Parathyroid adenoma (tissue), 2 donors: ENCODE measurements at regions not wholly inside any gene's neighbourhood (a gene's known extent, or its start where the extent isn't known, plus 50 kb on each side); places are given as distances from the start of the nearest gene placed in this dataset.

Experiments
- H2AFZ ChIP-seq: fragments of 300-600 bp; sonication (generic); one replicate; pipeline ENCODE4 v1.7.0; 2017; ENCODE audit warnings: antibody characterized with exemption, mild to moderate bottlenecking
- H3K27ac ChIP-seq: fragments of 300-600 bp; sonication (generic); one replicate; pipeline ENCODE4 v1.7.0; 2017
- H3K27me3 ChIP-seq: fragments of 300-600 bp; sonication (generic); one replicate; pipeline ENCODE4 v1.7.0; 2017; ENCODE audit warnings: low read length; ENCODE audit not compliant: control insufficient read depth, insufficient read depth
- H3K36me3 ChIP-seq: fragments of 300-600 bp; sonication (generic); one replicate; pipeline ENCODE4 v1.7.0; 2017; ENCODE audit warnings: low read length; ENCODE audit not compliant: control insufficient read depth, insufficient read depth
- H3K4me1 ChIP-seq: fragments of 300-600 bp; sonication (generic); one replicate; pipeline ENCODE4 v1.7.0; 2017; ENCODE audit warnings: control low read depth
- H3K4me2 ChIP-seq: fragments of 300-600 bp; sonication (generic); one replicate; pipeline ENCODE4 v1.7.0; 2017; ENCODE audit warnings: low read length
- H3K4me3 ChIP-seq: fragments of 300-600 bp; sonication (generic); one replicate; pipeline ENCODE4 v1.7.0; 2017; ENCODE audit warnings: low read depth, low read length
- H3K79me2 ChIP-seq: fragments of 300-600 bp; sonication (generic); one replicate; pipeline ENCODE4 v1.7.0; 2017; ENCODE audit warnings: control low read depth
- H3K9ac ChIP-seq: fragments of 300-600 bp; sonication (generic); one replicate; pipeline ENCODE4 v1.7.0; 2017; ENCODE audit warnings: mild to moderate bottlenecking
- H3K9me3 ChIP-seq: fragments of 300-600 bp; sonication (generic); one replicate; pipeline ENCODE4 v1.7.0; 2017; ENCODE audit warnings: low read length; ENCODE audit not compliant: control insufficient read depth
- CTCF ChIP-seq: fragments of 300-600 bp; sonication (generic); IDR thresholded peaks from one replicate; pipeline ENCODE4 v1.7.0; 2017; ENCODE audit warnings: antibody characterized with exemption, mild to moderate bottlenecking
- donor health status: primary hyperparathyroidism.

- Histone ChIP-seq H3K9ac (no peak overlapping the region), H3K79me2 (no peaks in the 10 kb centered on the region), H3K27me3 (no peaks in the 10 kb centered on the region), H3K9me3 (no peaks in the 10 kb centered on the region), H3K4me1 (no peaks in the 10 kb centered on the region), H2AFZ (no peak overlapping the region), H3K4me3 (no peak overlapping the region), H3K27ac (no peak overlapping the region), H3K4me2 (no peak overlapping the region), H3K36me3 (no peaks in the 10 kb centered on the region)
- TF ChIP-seq CTCF, result no peak
Observed at GRCh38 chrX:140099221-140099620, 133.9 kb upstream of the CXorf66 start.

- no peak overlapping the region for H3K4me2 ChIP-seq
- H2AFZ ChIP-seq, result peak overlapping the region; percentile 76
- H3K4me3 ChIP-seq, result no peak overlapping the region
- no peaks in the 10 kb centered on the region for H3K27me3 ChIP-seq
- H3K79me2 ChIP-seq, result no peaks in the 10 kb centered on the region
- H3K27ac ChIP-seq, result no peak overlapping the region
- no peaks in the 10 kb centered on the region for H3K9me3 ChIP-seq
- no peaks in the 10 kb centered on the region for H3K4me1 ChIP-seq
- no peaks in the 10 kb centered on the region for H3K36me3 ChIP-seq
- TF ChIP-seq CTCF, result no peak
- no peak overlapping the region for H3K9ac ChIP-seq
Observed at GRCh38 chrX:140092121-140092520, 126.8 kb upstream of the CXorf66 start.

GRCh38 chrX:140091125-140091886 is 126.0 kb upstream of the CXorf66 start:
- Histone ChIP-seq H3K79me2 (no peaks in the 10 kb centered on the region), H3K27ac (no peak overlapping the region), H3K9ac (no peak overlapping the region), H3K4me1 (no peaks in the 10 kb centered on the region), H3K4me2 (peak overlapping the region; percentile 61), H3K4me3 (peak overlapping the region; percentile 31), H3K27me3 (no peaks in the 10 kb centered on the region), H3K9me3 (no peaks in the 10 kb centered on the region), H2AFZ (peak overlapping the region; percentile 76), H3K36me3 (no peaks in the 10 kb centered on the region)
- TF ChIP-seq CTCF, result no peak

GRCh38 chrX:140090800-140091124 is 125.4 kb upstream of the CXorf66 start:
- no peak for TF ChIP-seq CTCF
- no peaks in the 10 kb centered on the region for H3K36me3 ChIP-seq
- peak overlapping the region; percentile 31 for H3K4me3 ChIP-seq
- no peak overlapping the region for H3K27ac ChIP-seq
- H3K79me2 ChIP-seq, result no peaks in the 10 kb centered on the region
- no peaks in the 10 kb centered on the region for H3K4me1 ChIP-seq
- H3K9ac ChIP-seq, result no peak overlapping the region
- H3K9me3 ChIP-seq, result no peaks in the 10 kb centered on the region
- no peaks in the 10 kb centered on the region for H3K27me3 ChIP-seq
- H3K4me2 ChIP-seq, result peak overlapping the region; percentile 61
- peak overlapping the region; percentile 70 for H2AFZ ChIP-seq

- H3K79me2 ChIP-seq, result no peaks in the 10 kb centered on the region
- no peak for TF ChIP-seq CTCF
- no peak overlapping the region for H3K9ac ChIP-seq
- H3K4me2 ChIP-seq, result no peak overlapping the region
- no peaks in the 10 kb centered on the region for H3K9me3 ChIP-seq
- H3K27ac ChIP-seq, result no peak overlapping the region
- no peaks in the 10 kb centered on the region for H3K36me3 ChIP-seq
- H3K27me3 ChIP-seq, result no peaks in the 10 kb centered on the region
- no peak overlapping the region for H3K4me3 ChIP-seq
- no peaks in the 10 kb centered on the region for H3K4me1 ChIP-seq
- H2AFZ ChIP-seq, result no peak overlapping the region
Observed at GRCh38 chrX:140088438-140088837, 123.1 kb upstream of the CXorf66 start.
